GM19239 (cell line): ENCODE measurements at regions not wholly inside any gene's neighbourhood (a gene's known extent, or its start where the extent isn't known, plus 50 kb on each side); places are given as distances from the start of the nearest gene placed in this dataset.

Experiments
- DNase-seq: peaks from one replicate; pipeline ENCODE4 v3.0.0; 2011; ENCODE audit warnings: low spot score; ENCODE audit not compliant: insufficient read length
- FAIRE-seq: peaks from 2 replicates; lab custom pipeline; 2011; peaks lifted over from hg19 to GRCh38; lab: Jason Lieb, UNC

- FAIRE-seq (no peak), DNase-seq (no peak)
Measured at GRCh38 chr2:59004621-59005020, 763.5 kb upstream of the FANCL start.

GRCh38 chr2:59000796-59001195 is 759.7 kb upstream of the FANCL start:
- no peak for DNase-seq
- FAIRE-seq = no peak

GRCh38 chr2:58992062-58992706 is 751.1 kb upstream of the FANCL start:
- FAIRE-seq (no peak), DNase-seq (no peak)

- FAIRE-seq = no peak
- no peak for DNase-seq
Measured at GRCh38 chr2:58991357-58991756, 750.2 kb upstream of the FANCL start.

- FAIRE-seq = no peak
- DNase-seq = no peak
Measured at GRCh38 chr2:58985541-58985940, 744.4 kb upstream of the FANCL start.

GRCh38 chr2:58984731-58985130 is 743.6 kb upstream of the FANCL start:
- FAIRE-seq (no peak), DNase-seq (no peak)

GRCh38 chr2:58983111-58983510 is 742.0 kb upstream of the FANCL start:
- FAIRE-seq (no peak), DNase-seq (no peak)

- FAIRE-seq (no peak), DNase-seq (no peak)
Measured at GRCh38 chr2:58981237-58981636, 740.1 kb upstream of the FANCL start.

- FAIRE-seq (no peak), DNase-seq (no peak)
Measured at GRCh38 chr2:58976375-58977071, 735.4 kb upstream of the FANCL start.

GRCh38 chr2:58974881-58975280 is 733.8 kb upstream of the FANCL start:
- FAIRE-seq (no peak), DNase-seq (no peak)

GRCh38 chr2:58974426-58974825 is 733.3 kb upstream of the FANCL start:
- no peak for FAIRE-seq

GRCh38 chr2:58973811-58974281 is 732.7 kb upstream of the FANCL start:
- FAIRE-seq (no peak), DNase-seq (no peak)

More at GRCh38 chr2:58974426-58974825, 733.3 kb upstream of the FANCL start:
- no peak for DNase-seq

- no peak for FAIRE-seq
- DNase-seq = no peak
Measured at GRCh38 chr2:58972737-58973136, 731.6 kb upstream of the FANCL start.

GRCh38 chr2:58971511-58972360 is 730.6 kb upstream of the FANCL start:
- DNase-seq (no peak), FAIRE-seq (no peak)

GRCh38 chr2:58970365-58970764 is 729.2 kb upstream of the FANCL start:
- FAIRE-seq (no peak), DNase-seq (no peak)

GRCh38 chr2:58968885-58969284 is 727.8 kb upstream of the FANCL start:
- FAIRE-seq (no peak), DNase-seq (no peak)

GRCh38 chr2:58967736-58968135 is 726.6 kb upstream of the FANCL start:
- no peak for DNase-seq

GRCh38 chr2:58965602-58966001 is 724.5 kb upstream of the FANCL start:
- no peak for FAIRE-seq

More at GRCh38 chr2:58967736-58968135, 726.6 kb upstream of the FANCL start:
- no peak for FAIRE-seq

GRCh38 chr2:58959996-58960395 is 718.9 kb upstream of the FANCL start:
- DNase-seq (no peak), FAIRE-seq (no peak)

More at GRCh38 chr2:58965602-58966001, 724.5 kb upstream of the FANCL start:
- no peak for DNase-seq

GRCh38 chr2:58957188-58957840 is 716.2 kb upstream of the FANCL start:
- FAIRE-seq (no peak), DNase-seq (no peak)
